GM19372 (cell line): ENCODE measurements at regions not wholly inside any gene's neighbourhood (a gene's known extent, or its start where the extent isn't known, plus 50 kb on each side); places are given as distances from the start of the nearest gene placed in this dataset.
"Not testable (repeated sequence)": the region's sequence is repeated elsewhere in the genome, so short reads cannot be mapped to it uniquely, and the experiment has no call there.

Experiments
- ATAC-seq: cut with Tn5 transposase; IDR thresholded peaks from one replicate; pipeline ENCODE4 v1.9.1; 2021; ENCODE audit warnings: mild to moderate bottlenecking, low read depth, moderate library complexity; ENCODE audit not compliant: unreplicated experiment

DNA sequence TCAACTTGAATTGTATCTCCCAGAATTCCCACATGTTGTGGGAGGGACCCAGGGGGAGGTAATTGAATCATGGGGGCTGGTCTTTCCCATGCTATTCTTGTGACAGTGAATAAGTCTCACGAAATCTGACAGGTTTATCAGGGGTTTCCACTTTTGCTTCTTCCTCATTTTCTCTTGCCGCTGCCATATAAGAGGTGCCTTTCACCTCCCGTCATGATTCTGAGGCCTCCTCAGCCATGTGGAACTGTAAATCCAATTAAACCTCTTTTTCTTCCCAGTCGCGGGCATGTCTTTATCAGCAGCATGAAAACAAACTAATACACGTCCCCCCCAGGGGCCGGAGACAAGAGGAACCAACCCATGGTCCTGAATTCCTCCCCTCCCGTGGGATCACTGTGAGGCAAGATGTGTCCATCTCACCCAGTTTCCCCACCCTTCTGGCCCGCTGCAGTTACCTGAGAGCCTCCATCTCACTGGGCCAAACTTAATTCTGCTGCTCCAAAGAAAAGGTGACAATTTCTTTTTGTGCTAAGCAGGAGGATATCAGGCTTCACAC lies 354.0 kb upstream of the JARID2 start:
- not testable (repeated sequence) for ATAC-seq

DNA sequence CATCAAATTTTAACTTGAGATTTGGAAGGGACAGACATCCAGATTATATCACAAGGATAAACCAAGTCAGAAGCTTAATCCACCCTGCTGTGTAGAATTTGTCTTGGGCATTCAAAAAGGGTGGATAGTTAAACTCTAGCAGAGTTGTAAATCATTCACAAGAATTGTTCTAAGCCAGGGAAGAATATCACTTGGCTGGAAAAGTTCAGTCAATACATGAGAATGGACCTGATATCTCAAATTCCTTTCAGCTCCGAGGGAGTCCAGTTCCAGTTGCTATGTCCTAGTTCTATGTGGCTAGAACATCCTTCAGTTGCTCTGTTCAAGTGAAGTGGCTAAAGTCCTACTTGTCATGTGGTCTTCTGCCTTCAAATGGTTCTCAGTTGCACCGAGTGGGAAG lies 351.8 kb upstream of the JARID2 start:
- ATAC-seq = no peak

DNA sequence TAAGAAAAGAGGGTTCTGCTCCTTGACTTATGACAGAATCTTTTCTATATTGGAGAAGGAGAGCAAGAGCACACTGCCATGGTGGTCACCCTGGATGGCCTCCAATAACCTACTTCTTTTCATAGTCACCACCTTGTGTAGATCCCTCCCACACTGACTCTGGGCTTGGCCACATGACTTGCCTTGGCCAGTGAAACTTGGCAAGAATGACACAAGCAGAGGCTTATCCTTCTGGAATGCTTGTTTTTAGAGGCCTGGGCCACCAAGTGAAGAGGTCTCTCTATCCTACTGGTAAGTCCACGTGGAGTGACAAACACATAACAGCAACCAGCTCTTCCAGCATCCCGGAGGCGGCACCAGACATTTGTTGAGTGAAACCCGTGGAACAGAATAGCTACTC lies 349.4 kb upstream of the JARID2 start:
- ATAC-seq = no peak

DNA sequence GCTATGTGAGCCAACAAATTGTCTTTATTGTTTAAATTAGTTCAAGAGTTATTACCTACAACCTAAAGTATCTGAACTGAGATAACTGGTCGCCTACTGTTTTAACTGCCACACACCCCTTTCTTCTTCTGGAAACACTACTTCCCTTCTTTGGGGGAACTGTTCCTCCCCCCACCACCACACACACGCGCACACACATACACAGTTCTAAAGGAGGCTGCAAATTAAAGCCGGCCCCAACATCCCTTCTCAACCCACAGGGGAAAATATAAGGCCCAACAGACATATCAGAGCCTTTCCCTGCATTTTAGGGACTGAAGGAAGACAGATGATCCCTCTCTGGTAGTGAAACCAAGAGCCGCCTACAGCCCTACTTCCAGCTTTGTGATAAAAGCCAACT lies 348.0 kb upstream of the JARID2 start:
- ATAC-seq = no peak

DNA sequence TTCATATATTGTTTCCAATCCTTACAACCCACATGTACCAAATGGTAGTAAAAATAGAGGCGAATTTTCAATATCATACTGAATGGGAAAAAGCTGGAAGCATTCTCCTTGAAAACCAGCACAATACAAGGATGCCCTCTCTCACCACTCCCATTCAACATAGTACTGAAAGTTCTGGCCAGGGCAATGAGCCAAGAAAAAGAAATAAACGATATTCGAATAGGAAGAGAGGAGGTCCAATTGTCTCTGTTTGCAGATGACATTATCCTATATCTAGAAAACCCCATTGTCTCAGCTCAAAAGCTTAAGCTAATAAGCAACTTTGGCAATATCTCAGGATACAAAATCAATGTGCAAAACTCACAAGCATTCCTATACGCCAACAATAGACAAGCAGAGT lies 346.4 kb upstream of the JARID2 start:
- not testable (repeated sequence) for ATAC-seq

DNA sequence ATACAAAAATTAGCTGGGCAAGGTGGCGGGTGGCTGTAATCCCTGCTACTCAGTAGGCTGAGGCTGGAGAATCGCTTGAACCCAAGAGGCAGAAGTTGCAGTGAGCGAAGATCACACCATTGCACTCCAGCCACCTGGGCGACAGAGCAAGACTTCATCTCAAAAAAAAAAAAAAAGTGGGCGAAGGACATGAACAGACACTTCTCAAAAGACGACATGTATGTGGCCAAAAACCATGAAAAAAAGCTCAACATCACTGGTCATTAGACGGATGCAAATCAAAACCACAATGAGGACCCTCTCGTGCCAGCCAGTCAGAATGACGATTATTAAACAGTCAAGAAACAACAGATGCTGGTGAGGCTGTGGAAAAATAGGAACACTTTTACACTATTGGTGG lies 344.9 kb upstream of the JARID2 start:
- ATAC-seq = no peak

DNA sequence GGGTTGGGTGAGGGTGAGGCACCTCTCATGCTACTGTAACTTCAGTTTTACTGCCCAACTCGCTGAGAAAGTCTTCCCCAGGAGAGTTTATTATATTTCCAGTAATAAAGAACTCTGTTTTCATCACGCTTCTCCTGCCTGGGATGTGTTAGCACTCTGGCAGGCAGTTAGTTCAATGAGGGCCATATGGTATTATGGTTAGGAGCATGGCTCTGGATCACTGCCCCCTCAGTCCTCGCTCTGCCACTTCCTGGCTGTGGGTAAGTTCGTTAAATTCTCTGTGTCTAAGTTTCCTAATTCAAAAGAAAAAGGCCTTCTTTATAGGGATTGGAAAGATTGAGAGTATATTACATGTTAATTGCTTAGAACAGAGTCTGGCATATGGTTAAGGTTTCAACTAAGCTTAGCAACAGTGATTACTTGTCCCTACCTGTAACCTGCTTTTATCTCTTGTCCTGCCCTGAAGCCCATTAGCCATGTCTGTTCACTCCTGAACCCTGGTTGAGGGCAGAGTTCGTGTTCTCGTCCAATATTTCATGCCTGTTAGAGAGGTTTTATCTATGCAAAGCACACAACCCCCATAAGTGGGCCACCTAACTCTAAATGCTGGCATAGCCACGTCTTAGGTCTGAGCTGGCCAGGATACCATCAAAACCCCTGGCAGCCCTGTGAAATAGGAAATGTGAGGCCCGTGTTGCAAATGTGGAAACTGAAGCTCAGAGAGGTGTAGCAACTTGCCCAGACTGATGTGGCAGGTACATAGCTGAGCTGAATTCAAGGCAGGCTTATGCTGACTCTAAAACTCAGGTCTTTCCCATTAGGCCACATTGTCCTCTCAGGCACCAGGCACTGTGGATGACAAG lies 342.5 kb upstream of the JARID2 start:
- no peak for ATAC-seq

DNA sequence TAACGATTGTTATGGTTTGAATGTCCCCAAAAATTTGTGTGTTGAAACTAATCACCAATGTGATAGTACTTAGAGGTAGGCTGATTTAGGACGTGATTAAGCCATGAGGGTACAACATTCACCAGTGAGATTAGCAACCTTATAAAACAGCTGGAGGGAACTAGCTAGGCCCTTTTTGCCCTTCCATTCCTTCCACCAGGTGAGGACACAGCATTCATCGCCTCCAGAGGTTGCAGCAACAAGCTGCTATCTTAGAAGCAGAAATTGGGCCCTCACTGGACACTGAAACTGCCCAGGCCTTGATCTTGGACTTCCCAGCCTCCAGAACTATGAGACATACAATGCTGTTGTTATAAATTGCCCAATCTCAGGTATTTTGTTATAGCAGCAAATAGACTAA lies 340.7 kb upstream of the JARID2 start:
- no peak for ATAC-seq

DNA sequence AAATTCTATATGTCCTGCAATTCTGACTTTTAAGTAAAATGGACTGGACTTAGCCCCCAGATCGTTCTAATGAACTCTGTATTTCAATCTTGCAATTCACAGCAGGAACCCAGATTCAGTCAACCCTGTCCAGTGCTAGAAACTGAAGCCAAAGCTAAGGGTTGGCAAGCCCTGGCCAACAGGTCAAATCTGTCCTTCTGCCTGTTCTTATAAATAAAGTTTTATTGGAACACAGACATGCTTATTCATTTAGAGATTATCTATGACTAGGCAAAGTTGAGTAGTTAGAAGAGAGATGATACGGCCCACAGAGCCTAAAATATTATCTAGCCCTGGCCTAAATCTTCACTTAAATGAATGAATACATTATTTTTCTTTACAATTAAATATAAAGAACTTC lies 339.2 kb upstream of the JARID2 start:
- ATAC-seq = no peak

DNA sequence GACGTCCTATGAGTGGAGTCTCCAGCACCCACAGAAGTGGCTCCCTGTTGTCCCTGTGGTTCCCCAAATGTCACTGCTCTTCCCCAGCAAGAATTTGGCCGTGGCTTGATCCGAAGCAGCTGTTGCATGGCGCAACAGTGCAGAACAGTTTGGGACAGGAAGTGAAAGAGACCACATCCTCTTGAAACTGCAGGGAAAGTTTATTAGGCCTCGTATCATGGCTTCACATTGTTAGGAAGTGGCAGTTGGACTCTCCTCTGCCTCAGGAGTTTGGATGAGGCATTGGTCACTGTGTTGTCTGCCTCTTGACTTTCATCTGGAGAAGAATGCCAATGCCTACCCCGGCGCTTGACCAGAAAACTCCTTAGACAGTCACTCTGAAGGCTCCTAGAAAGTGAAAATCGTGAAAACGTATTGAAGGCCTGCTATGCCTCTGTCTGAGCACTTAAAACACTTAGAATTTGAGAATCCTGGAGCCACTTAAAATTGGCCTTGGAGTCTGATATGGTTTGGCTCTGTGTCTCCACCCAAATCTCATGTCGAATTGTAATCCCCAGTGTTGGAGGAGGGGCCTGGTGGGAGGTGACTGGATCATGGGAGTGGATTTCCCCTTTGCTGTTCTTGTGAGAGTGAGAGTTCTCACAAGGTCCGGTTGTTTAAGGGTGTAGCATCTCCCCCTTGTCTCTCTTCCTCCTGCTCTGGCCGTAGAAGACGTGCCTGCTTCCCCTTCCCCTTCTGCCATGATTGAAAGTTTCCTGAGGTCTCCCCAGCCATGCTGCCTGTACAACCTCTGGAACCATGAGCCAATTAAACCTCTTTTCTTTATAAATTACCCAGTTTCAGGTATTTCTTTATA lies 334.9 kb upstream of the JARID2 start:
- ATAC-seq = no peak

DNA sequence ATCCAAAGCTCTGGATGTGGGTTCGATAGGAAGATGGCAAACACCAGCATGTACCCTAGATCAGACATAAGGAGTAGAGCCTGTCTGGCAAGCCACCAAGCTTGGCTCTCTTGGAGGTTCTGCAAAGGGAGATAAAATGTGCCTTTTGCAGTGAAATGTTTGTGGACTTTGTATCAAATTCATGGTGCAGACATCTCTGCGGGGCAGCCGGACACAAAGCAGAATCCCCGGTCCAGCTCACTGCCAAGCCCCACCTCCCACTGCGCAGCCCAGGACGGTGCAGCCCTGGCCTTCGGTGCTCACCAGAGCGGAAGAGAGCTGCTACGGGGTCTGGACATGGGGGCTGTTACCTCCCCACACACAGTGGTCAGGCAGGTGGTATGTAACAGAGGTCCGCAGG lies 333.6 kb upstream of the JARID2 start:
- ATAC-seq = no peak

DNA sequence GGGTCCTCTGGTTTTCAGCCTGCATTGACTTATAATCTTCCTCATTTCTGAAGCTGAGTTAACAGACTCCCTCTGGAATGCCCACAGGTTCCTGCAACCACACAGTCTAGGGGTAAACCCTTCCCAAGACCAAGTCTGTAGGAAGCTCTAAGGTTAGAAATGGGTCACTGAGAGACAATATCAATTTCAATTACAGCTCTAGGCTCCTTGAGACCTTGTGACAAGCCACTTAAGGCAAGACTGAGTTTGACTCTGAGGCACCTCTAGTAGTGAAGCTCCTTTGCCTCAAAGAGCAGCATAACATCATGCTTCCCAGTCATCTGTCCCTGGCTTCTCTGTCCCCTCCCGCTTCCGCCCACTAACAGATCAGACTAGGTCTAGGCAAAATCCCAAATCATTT lies 333.2 kb upstream of the JARID2 start:
- ATAC-seq = no peak

DNA sequence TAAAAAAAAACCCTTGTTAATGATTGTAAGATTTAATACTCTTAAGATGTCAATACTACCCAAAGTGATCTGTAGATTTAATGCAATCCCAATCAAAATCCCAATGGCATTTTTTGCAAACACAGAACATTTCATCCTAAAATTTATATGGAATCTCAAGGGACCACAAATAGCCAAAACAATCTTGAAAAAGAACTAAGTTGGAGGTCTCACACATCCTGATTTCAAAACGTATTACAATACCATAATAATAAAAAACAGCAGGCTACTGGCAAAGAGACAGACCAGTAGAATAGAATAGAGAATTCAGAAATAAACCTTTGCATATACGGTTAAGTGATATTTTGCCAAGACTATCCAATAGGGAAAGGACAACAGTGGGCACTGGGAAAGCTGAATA lies 331.9 kb upstream of the JARID2 start:
- no peak for ATAC-seq

DNA sequence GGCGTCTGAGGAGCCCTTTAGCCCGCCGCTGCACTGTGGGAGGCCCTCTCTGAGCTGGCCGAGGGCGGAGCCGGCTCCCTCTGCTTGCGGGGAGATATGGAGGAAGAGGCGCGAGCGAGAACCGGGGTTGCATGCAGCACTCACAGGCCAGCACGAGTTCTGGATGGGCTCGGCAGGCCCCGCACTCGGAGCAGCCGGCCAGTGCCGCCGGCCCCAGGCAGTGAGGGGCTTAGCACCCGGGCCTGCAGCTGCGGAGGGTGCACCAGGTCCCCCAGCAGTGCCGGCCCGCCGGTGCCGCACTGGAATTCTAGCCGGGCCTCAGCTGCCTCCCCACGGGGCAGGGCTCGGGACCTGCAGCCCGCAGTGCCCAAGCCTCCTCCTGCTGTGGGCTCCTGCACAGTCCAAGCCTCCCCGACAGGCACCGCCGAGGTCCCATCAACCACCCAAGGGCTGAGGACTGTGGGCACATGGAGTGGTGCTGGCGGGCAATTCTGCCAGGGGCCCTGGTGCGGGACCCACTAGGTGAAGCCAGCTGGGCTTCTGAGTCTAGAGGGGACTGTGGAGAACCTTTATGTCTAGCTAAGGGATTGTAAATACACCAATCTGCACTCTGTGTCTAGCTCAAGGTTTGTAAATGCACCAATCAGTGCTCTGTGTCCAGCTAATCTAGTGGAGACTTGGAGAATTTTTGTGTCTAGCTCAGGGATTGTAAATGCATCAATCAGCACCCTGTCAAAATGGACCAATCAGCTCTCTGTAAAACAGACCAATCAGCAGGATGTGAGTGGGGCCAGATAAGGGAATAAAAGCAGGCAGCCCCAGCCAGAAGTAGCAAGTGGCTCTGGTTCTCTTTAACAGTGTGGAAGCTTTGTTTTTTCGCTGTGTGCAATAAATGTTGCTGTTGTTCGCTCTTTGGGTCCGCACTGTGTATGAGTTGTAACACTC lies 329.7 kb upstream of the JARID2 start:
- ATAC-seq = no peak

DNA sequence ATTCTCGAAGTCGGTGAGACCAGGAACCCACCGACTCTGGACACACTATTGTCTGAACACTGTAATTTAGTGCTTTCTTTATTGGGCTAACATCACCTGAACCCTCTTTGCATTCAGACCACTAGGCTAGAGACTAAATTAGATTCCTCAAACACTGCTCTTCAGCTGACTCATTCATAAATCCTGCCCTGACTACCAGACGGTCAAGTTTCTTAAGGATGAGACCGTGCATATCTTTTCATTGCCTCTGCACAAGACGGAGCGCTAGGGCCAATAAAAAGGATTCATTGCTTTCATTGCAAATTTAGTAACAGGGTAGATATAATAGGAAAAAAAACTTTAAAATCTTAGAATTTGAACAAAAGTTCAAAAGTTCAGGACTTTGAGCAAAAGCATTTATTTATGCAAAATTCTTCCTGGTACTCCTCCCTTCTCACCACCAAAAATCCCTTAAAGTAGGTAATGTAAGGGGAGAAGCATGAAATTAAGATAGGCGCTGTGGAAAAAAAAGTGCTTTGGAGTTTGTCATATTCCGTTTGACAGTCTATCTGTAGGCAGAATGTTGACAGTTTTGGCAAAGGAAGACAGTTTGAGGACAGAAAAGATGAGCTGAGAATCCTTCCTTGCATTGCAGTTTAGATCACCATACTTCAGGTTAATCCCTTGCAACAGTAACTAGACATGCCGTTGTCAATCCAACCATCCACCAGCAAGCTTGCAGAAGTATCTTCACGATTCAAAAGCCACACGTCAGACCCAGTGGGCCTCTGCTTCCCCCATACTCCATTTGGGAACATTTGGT lies 328.6 kb upstream of the JARID2 start:
- ATAC-seq = no peak

DNA sequence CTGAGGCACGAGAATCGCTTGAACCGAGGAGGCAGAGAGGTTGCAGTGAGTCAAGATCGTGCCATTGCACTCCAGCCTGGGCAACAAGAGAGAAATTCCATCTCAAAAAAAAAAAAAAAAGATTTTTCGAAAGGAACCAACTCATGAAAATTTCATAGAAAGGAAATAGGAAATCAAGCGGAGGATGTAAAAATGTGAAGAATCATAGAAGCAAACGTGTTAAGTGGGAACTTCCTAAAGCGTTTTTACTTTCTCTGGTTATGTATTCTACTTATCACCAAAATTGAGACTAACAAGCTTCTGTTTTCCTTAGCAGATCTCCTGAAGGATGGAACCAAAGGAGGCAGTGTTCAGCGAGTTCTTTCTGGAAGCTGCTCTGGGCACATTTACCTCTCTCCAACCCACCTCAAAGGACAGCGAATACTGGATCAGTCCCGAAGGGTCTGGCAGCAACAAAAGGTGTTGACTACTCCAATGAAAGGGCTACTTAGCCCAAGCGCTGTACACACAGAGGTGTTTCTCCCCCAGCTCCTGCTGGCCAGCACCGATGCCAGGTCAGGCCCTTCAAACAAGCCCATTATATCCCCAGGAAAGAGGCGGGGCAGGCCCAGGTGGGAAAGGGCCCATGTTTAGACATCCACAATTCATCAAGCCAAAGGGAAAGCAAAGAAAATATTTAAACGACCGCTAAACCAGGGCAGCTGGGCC lies 327.5 kb upstream of the JARID2 start:
- ATAC-seq = no peak

DNA sequence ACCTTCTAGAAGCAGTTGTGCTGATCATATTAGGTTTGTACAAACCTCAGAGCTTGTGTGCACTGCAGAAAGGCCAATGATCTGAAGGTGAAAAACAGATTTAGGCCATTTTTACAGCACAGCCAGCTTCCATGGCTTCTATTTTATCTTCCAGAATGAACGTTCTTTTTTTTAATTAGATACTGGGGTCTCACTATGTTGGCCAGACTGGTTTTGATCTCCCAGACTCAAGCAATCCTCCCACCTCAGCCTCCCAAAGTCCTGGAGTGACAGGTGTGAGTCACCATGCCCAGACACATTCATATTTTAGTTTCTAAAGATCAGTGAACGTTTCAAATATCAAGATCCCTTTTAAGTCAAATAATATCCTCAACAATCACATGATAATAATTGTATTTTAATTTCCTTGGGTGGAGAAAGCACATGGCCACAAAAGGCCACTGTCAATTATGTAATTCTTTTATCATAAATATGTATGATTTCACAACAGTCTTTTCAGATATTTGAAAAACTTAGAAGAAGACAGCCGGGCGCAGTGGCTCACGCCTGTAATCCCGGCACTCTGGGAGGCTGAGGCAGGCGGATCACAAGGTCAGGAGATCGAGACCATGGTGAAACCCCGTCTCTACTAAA lies 326.7 kb upstream of the JARID2 start:
- ATAC-seq = no peak

DNA sequence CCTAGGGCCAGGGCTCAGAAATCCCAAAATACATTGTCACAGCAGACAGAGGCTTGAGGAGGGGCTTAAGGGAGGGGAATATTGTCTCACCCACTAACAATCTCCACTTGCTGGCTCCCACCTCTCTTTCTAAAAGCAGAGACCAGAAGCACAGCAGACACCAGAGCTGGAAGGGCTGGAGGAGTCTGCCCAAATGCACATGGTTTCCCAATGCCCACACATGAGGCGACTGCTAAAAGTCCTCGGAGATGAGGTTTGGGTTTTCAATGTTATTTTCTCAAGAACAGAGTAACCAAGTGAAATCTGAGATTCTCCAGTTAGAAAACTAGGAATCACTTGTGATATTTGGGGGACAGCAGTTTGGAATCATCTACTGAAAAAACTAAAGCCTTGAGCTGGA lies 325.6 kb upstream of the JARID2 start:
- no peak for ATAC-seq
